ENCODE measurements at regions not wholly inside any gene's neighbourhood (a gene's known extent, or its start where the extent isn't known, plus 50 kb on each side); places are given as distances from the start of the nearest gene placed in this dataset.

DNA sequence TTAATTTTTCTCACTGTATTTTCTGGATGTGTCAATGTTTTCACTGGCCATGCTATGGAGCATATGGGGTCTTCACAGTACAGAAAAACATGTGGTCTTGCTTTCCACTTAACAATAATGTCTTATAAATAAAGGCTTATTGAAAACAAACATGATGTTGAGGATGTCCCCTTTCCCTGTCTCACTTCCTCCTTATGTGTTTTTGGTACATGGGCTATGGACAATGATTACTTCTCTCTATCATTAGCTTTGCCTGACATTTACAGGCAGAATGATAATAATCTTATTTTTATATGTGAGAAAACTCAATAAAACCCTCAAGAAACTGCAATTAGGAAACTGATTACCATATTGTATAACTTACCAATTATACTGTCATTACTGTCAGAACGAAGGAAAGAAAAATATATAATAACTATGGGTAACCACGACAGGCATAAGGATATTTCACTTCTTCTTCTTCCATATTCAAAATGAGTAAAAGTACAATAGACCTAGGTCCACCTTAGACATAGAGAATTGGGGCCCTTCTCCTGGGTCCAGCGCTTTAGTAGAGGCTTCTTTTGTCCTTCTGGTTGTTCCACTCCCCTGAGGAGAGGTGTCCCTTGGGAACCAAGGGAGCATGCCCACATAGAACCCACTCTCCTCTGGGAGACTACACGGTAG lies 375.0 kb downstream of the MAN2A1 start:
- DNase-seq (ENCODE audit: low read depth in 2 of 2, low spot score in 1 of 2): no peak

DNA sequence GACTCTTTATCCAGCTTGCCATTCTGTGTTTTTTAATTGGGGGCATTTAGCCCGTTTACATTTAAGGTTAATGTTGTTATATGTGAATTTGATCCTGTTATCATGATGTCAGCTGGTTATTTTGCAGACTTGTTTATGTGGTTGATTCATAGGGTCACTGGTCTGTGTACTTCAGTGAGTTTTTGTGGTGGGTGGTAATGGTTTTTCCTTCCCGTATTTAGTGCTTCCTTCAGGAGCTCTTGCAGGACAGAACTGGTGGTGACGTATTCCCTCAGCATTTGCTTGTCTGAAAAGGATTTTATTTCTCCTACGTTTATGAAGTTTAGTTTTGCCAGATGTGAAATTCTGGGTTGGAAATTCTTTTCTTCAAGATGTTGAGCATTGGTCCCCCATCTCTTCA lies 381.1 kb downstream of the MAN2A1 start:
- no peak for DNase-seq (ENCODE audit: low read depth in 2 of 2, low spot score in 1 of 2)

DNA sequence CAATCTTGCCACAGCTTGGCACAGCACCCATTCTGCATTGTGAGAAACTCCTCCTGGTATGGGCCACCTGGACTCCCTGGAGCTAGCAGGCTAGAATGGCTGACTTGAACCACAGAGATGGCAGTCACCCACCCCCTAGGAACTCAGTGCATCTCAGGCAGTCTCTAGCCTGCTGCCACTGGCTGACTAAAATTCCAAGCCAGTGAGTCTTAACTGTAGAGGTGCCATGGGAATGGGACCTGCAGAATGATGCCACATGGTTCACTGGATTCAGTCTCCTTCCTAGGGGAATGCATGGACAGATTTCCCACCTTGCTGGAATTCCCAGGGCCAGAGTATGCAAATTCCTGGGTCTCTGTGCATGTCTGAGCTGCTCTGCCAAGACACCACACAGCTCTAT lies 382.9 kb downstream of the MAN2A1 start:
- DNase-seq (ENCODE audit: low read depth in 2 of 2, low spot score in 1 of 2): no peak

DNA sequence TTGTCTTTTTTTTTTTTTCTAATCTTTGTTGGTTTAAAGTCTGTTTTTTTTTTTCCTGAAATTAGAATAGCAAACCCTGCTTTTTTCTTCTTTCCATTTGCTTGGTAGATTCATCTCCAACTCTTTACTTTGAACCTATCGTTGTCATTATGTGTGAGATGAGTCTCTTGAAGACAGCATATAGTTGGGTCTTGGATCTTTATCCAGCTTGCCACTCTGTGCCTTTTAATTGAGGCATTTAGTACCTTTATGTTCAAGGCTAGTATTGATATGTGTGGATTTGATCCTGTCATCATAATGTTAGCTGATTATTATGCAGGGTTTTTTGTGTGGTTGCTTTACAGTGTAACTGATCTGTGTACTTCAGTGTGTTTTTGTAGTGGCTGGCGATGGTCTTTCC lies 383.8 kb downstream of the MAN2A1 start:
- DNase-seq (ENCODE audit: low read depth in 2 of 2, low spot score in 1 of 2): no peak

DNA sequence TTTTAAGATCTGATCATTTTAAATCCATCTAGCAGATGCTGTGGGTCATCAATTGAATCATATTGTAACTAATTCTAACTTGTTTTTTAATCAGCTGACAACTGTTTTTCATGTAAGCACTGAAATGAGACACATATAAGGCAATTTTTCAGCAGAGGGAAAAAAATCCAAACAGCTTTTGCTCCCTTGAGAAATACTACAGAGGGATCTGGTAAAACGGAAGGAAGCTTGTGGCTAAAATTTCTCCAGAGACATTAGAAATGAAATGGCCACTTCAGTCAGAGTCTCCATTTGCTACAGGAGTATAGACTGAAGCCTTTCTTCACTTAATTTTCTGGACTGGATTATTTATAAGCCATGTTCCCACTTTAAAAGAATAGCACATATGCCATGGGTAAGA lies 385.9 kb downstream of the MAN2A1 start:
- no peak for DNase-seq (ENCODE audit: low read depth in 2 of 2, low spot score in 1 of 2)

DNA sequence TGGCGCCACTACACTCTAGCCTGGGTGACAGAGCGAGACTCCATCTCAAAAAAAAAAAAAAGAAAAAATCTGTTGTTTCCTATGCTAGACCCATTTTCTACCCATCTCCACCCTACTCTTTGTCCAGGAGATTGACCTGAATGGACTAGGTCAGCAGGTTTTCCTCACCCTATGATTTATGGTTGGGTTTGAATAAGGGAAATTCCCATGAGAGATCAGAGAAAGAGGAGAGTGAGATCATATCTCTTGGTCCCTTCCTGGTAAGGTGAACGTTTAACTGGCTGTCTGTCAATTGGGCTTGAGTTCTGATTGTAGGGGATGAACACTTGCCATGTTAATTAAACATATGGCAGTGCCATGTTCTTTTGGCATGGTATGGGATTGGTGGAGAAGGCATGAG lies 387.4 kb downstream of the MAN2A1 start:
- DNase-seq (ENCODE audit: low read depth in 2 of 2, low spot score in 1 of 2): no peak

DNA sequence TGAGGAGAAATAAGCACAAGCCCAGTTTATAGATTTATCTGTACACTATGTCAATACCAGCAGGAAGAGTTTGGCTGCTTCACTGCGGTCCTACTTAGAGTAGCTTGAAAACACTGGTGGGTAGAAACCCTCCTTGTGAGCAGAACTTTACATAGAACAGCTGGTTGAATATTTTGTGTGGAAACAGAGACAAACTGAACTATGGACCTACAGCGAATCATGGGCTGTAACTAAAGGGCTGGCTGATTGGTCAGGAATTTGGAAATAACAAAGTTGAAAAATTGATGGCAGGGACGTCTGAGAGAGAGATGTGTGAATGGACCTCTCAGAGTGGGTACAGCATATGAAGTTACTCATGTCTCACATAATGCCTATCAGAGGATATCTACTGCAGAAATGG lies 392.5 kb downstream of the MAN2A1 start:
- no peak for DNase-seq (ENCODE audit: low read depth in 2 of 2, low spot score in 1 of 2)

DNA sequence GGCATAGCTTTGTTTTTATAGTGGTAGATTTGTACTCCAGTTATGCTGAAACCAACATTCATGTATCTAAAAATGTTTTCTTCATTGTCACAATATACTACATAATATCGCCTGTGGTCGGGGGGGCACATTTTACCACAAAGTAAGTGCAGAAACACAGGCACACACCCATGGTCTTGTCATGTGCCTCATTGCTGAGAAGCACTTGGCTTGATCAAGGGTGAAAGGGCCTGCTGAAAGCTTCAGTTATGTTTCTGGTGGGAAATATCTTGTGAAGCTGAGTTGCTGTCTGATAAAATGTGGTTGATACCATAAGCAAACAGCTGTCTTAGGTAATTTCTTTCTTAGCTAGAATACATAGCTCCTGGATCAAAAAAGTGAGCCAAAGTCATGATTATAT lies 393.1 kb downstream of the MAN2A1 start:
- DNase-seq (ENCODE audit: low read depth in 2 of 2, low spot score in 1 of 2): no peak

DNA sequence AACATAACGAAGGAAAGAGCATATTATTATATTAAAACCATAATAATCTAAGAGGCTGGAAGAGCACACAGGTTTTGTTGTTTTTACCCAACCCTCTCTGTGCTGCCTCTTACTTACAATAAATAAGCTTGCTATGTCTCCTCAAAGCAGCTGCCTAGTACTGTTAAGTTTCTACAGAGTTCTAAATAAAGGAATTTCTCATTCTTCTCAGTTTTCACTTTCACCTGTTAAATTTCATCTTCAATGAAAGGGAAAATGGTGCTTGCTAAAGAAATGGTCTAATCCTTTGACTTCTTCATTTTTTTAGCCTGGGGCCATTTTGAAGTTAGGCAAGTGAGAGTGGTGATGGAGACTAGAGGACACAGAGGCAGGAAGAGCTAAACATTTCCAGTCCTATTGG lies 396.1 kb downstream of the MAN2A1 start:
- DNase-seq (ENCODE audit: low read depth in 2 of 2, low spot score in 1 of 2): no peak

DNA sequence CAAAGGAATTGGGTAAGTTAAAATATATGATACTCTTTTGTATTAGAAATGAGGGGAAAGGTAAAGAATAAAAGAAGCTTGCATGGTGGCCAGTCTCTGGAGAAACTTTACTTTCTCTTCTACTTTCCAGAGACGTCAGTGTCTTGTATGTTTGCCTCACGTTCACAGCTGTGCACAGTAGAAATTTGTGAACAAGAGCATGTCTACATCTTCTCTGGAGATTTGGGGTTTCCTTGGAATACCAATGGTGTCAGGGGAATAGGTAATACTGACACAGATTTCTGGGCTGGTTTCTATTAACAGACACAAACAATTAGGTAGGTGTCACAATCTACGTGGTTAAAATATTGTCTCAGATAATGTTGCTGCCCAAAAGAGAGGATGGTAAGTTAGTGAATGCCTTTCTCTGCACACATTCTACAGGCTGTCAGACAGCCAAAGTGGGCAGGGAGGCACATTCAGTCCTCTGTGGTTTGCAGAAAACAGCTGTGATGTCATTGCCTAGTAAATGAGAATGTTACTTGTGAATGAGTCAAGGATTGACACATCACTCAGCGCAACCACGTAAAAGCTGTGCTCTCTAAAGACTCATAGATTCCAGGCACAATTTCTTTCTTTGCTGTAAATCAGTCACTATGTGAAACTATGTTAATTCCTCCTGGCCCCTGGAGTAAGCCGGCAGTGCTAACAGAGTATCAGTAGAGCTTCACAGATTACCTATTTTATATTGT lies 397.1 kb downstream of the MAN2A1 start:
- no peak for DNase-seq (ENCODE audit: low read depth in 2 of 2, low spot score in 1 of 2)

DNA sequence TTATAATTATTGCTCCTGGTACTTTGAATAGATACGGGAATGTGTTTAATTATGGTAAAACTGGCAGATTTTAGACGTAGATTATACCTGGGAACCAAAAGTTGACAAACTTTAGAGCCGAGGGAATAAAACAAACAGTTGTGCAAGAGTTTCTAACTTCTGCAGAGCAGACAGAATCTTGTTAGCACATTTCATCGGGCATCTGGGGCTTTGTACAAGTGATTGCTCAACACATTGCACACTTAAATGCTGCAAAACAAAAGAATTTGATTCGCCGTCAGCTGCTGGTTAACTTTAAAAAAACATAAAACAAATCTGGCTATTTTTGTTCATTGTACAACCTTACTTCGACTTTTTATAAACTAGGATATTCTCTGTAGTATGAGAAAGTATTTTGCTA lies 398.1 kb downstream of the MAN2A1 start:
- no peak for DNase-seq (ENCODE audit: low read depth in 2 of 2, low spot score in 1 of 2)

DNA sequence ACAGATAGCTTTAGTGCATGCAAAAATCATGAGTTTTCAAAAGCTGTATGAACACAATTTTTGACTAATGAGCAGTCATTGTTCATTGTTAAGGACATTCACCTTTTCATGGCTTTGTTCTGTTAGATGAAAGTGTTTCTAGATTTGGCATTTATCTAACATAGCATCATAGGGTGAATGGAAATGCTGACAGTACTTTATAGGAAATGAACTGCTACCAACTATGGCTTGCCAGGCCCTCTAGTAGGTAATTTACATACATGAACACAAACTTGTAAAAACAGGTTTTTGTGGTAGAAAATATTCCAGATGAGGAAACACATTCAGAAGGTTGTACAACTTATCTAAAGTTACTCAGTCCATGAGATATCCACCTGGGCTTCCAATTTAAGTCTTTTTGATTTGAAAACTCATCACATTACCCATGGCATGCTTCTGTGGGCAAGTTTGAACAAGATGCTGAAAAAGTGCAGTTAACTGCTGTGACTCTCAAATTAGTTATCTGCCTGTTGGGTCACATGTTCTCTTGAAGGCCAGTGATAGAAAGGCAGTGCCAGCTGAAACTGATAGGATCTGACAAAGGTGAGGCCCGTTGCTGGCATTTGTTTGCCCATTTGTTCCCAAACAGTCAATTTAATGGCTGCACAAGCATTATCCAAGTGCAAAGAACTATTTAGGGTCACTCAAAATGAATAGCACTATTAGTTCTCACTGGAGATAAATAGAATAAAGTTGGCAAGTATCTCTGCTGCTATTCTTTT lies 399.1 kb downstream of the MAN2A1 start:
- no peak for DNase-seq (ENCODE audit: low read depth in 2 of 2, low spot score in 1 of 2)

DNA sequence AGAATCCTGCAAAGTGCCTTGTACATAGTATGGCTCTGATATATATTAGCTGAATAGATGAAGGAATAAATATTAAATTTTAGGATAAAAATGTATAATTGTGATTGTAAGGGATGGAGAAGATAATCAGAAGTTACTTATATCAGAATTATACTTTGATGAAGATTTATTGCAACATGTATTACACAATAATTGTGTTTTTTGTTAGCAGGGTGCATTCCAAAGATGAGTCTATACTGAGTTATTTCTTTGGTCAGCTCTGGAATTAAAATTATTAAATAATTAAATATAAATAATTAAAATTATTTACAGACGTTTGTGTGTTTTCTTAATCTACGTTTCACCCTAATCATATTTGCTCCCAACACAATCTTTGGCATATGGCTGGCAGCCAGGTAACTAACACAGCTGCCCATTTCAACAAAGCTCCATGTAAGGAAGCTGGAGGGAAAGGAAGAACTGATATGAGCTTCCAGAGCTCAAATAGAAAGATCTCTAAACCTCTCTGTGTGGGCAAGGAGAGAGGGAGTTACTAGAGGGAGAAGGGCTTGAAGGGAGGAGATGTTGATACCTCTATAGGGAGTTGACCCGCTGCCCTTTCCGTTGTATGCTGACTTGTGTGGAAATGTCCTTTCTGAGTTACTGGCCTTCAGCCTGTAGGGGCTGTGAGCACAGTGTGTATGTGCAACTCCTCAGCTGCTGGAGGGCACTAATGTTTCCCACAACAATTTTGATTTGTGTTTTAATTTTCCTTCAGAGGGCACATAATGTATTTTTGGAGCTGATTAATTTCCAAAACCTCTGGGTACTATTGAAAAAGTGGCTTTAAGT lies 403.4 kb downstream of the MAN2A1 start:
- DNase-seq (ENCODE audit: low read depth in 2 of 2, low spot score in 1 of 2): no peak

DNA sequence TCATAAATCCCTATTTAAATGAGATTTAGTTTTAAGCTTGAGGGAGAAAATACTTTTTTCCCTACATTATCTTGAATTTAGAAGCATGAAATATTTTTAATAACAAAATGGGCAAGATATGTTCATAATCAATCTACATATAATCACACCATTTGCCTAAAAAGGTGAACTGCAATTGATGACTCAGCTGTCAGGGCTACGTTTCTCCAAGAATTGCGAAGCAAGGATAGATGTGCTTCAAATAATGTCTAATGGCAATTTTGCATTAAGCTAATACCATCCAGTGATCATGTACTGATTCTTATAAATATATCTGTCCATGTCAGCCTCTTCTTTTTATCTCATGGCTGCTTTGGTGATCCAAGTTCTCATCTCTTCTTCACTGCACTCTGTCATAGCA lies 404.4 kb downstream of the MAN2A1 start:
- DNase-seq (ENCODE audit: low read depth in 2 of 2, low spot score in 1 of 2): no peak

DNA sequence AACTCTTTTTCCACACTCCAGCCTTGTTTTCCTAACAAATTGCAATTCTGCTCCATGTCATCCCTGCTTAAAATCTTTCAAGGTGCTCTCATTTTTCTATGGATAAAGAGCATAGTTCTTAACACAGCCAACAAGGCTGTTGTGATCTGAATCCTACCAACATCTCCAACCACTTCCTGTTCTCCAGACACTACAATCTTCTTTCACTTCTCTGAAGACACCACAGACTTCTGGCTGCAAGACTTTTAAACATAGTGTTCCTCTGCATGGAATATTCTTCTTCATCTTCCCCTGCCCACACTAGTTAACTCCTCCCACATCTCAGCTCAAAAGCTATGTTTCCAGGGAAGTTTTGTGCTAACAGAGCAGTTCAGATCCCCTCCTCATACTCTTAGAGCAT lies 404.8 kb downstream of the MAN2A1 start:
- no peak for DNase-seq (ENCODE audit: low read depth in 2 of 2, low spot score in 1 of 2)

DNA sequence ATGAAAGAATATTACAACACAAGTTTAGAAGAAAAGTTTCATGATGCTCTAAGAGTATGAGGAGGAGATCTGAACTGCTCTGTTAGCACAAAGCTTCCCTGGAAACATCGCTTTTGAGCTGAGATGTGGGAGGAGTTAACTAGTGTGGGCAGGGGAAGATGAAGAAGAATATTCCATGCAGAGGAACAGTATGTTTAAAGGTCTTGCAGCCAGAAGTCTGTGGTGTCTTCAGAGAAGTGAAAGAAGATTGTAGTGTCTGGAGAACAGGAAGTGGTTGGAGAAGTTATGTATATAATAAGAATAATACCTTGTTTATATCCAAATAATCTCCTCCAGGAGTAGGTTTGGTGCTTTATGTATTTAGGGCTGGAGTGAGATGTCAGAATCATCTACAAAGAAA lies 406.7 kb downstream of the MAN2A1 start:
- no peak for DNase-seq (ENCODE audit: low read depth in 2 of 2, low spot score in 1 of 2)

DNA sequence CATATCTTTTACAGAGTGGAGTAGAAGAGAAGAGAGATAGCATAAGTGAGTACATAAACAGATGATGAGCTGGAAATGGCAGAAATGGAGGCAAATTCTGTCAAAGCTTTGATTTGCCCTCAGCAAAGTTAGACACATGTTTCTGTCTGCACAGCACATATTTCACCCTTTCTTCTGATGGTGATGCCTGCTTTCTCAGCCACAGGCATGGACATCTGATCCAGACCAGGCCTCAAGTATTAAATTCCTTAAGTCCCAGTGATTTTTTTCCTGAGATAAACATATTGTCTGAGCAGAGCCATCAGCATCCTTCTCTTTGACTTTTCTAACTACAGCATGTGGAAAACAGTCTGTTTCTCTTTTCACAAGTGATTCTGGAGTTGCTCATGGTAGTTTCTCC lies 409.8 kb downstream of the MAN2A1 start:
- no peak for DNase-seq (ENCODE audit: low read depth in 2 of 2, low spot score in 1 of 2)

DNA sequence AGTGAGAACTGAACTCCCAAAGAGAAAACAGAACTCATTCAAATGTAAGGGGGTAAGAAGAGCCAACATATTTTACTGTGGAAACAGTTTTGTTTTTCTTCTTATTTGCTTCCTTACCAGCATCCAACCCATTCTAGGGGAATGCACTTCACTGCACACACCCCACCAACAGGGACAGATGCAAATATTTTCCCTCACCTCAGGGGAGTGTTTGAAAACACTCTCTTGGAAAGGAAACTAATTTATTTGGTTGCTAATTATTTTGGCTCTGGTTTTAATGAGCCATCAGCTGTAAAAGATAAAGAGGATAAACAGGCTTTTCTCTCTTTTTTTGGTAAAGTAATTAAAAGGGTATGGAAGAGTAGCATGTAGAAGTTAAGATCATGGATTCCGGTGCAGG lies 413.4 kb downstream of the MAN2A1 start:
- DNase-seq (ENCODE audit: low read depth in 2 of 2, low spot score in 1 of 2): no peak

DNA sequence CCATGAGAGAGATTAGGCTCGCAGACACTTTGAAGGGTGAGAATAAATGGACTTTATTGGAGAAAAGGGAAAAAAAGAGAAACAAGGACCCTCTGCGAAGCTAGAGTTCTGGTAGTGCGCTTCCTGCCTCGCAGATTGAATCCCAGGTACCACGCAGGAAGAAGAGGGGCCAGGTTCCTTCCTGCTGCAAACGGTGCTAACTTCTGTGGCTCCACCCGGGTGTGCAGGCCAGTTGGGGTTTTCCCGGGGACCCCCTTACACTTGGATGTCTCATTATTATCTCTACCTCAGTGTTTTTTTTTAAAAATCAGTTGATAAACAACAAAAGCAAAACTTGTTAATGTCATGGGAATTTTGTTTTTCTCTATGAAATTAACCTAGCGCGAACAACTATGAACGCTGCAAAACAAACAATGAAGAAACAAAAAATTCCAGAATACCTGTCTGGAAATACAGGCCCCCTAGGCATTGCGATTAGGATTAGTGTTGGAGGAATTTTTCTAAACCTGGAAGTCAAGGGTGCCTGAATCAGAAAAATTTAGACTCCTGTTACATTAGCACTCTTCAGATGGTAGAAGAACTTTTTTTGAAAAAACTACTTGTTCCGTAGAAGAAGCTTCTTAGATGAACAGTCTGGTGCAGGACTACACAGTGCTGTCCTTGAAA lies 414.5 kb downstream of the MAN2A1 start:
- no peak for DNase-seq (ENCODE audit: low read depth in 2 of 2, low spot score in 1 of 2)

DNA sequence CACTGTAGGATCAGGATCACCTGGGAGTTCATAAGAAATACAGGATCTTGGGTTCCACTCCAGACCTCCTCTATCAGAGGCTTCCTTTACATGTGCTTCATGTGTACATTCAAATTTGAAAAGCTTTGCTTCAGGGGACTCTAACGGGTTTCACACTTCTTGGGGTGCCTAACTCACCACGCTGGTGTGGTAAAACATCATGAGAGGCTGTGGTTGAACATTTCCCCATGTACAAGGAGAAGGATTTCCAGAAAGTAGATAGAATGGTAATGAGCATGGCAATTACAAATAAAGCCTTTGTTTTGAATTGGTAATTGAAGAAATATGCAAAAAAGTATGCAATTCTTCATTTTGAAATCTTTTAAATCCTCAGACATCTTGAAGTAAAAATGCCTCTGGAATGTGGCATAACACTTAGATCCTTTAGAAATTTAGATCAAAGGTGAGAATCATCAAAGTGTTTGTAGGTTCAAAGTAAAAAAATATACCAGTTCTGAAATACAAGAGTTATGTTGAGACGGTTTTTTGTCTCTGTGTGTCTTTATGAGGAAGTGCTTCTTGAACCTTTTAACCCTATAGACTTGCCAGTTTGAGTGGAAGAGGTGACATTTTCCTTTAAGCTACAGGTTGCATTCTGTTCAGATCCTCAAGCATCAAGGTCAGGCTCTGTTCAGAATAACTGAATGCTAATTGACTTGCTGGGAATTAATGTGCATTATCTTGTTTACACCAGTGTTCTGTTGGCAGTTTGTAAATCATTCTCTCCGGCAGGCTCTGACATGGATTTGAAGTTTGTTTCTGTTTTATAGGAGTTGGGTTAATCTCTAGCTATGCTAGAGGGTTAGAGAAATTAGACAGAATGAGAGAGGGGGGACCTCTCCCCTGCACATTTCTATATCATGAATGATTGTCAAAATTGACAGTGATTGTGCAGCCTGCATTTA lies 415.3 kb downstream of the MAN2A1 start:
- DNase-seq (ENCODE audit: low read depth in 2 of 2, low spot score in 1 of 2): no peak

All from stimulated activated CD8-positive, alpha-beta memory T cell treated with anti-CD3 and anti-CD28 coated beads, Interleukin-4, amount 100 ng/mL, for 1 hour (primary cell).